Psoas muscle (tissue), 7 donors: ENCODE measurements at regions not wholly inside any gene's neighbourhood (a gene's known extent, or its start where the extent isn't known, plus 50 kb on each side); places are given as distances from the start of the nearest gene placed in this dataset.

Experiments used
- ATAC-seq, 4 donors: fragments of 200-7000 bp; cut with Tn5 transposase; one replicate each; pipeline ENCODE4 v1.9.1; 2020; ENCODE audit warnings: moderate library complexity in 3 of 4, mild to moderate bottlenecking in 2 of 4
- DNase-seq, 2 donors: peaks; one replicate each; pipeline ENCODE4 v3.0.0-alpha.2; 2020
- H3K27ac ChIP-seq: fragments of 200-600 bp; one replicate; pipeline ENCODE4 v1.8.0; 2022
- H3K27me3 ChIP-seq, 3 donors: fragments of 200-600 bp in 1 of 3; one replicate each; pipeline versions ENCODE4 v1.6.1 to v1.8.0; 2013 to 2022; ENCODE audit warnings: low read length in 2 of 3, mild to moderate bottlenecking in 2 of 3, moderate library complexity in 1 of 3; ENCODE audit not compliant: insufficient read depth in 3 of 3
- H3K36me3 ChIP-seq, 2 donors: fragments of 200-600 bp in 1 of 2; one replicate each; pipeline versions ENCODE4 v1.6.1 to v1.8.0; 2013 to 2022; ENCODE audit warnings: low read depth in 1 of 2, mild to moderate bottlenecking in 1 of 2, moderate library complexity in 1 of 2; ENCODE audit not compliant: insufficient read depth in 1 of 2
- H3K4me1 ChIP-seq: fragments of 200-600 bp; one replicate; pipeline ENCODE4 v1.8.0; 2022
- H3K4me3 ChIP-seq: fragments of 200-600 bp; one replicate; pipeline ENCODE4 v1.8.0; 2022; ENCODE audit warnings: mild to moderate bottlenecking
- H3K9me3 ChIP-seq: fragments of 200-600 bp; one replicate; pipeline ENCODE4 v1.8.0; 2022
- CTCF ChIP-seq: fragments of 200-600 bp; IDR thresholded peaks from one replicate; pipeline ENCODE4 v1.8.0; 2022; ENCODE audit warnings: antibody characterized with exemption
- WGBS, 3 donors: extraction: QIAGEN DNeasy Blood & Tissue Kit; methylation state at CpG; one replicate each; pipeline versions ENCODE4 v1.1.6 to v1.1.7; 2013; 5-methylcytosine and 5-hydroxymethylcytosine counted together
- intact Hi-C, 2 donors: fragments of 100-400 bp; cut with DNase I; formaldehyde crosslinking; loops; one replicate each; pipeline versions ENCODE4 v1.11.0 to v1.14.2; 2022
- donor health status: healthy with polysubstance abuse.
- donor health status: DM: no; HTN: no; CAD: no; lungs with moderate emphysema.
- donor health status: Bipolar disorder and iron deficiency.
- donor health status: healthy.
- donor health status: DM: yes; HTN: yes; CAD: no.
- donor health status: DM: no; HTN: no; CAD: no.
- donor health status: DM: yes; HTN: yes; CAD: no.

DNA sequence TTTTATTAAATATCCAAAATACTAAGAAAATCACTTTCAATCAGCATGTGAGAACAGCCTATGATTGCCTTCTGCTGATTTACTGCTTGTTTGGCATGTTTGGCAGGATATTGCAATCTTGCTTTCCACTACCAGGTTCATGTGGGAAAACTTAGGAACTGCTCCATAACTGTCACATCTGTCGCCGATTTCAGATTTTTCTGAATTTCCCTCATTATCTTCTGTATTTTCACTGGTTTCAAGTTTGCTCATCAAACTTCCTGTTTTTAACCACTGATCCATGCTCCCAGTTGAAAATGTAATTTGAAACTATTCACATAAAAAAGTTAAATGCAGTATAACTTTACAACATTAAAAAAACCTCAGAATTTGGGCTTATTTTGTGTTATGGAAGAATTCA lies 93.0 kb downstream of the NFKBIZ start:
- H3K4me1 ChIP-seq, result no peaks in the 10 kb centered on the region
- TF ChIP-seq CTCF, result no peak
- H3K27me3 ChIP-seq, result no peaks in the 10 kb centered on the region
- no peak for ATAC-seq
- no peak overlapping the region for H3K27ac ChIP-seq
- DNase-seq, result no peak
- H3K36me3 ChIP-seq, result no peaks in the 10 kb centered on the region
- 7 to 25% (median 22%) methylated on average over 2 of the region's 2 CpGs for WGBS, 3 donors
- no peaks in the 10 kb centered on the region for H3K9me3 ChIP-seq
- intact Hi-C loops, result no loop called here
- H3K4me3 ChIP-seq, result no peak overlapping the region

DNA sequence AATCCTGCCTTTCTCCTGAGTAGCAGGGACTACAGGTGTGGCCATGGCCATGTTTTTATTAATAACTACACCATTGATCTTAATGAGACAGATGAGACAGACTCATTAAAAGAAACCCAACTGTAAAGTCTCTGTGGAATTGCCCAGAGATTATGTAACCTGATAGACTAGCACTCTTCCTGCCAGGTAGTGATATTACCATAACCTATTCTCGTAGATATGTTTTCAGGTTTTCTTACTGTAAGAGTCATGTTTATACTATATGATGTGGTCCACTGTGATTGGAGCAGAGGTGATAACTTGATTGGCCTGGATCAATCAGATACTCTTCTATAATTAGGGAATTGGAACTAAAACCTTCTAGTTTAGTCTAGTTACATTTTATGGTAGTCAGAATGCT lies 93.7 kb downstream of the NFKBIZ start:
- H3K4me1 ChIP-seq, result no peaks in the 10 kb centered on the region
- no peaks in the 10 kb centered on the region for H3K36me3 ChIP-seq
- H3K4me3 ChIP-seq, result no peak overlapping the region
- no peak for TF ChIP-seq CTCF
- no peak overlapping the region for H3K27ac ChIP-seq
- intact Hi-C loops, result no loop called here
- DNase-seq (no peak), ATAC-seq (no peak)
- 33 to 75% (median 56%) methylated on average over 1 of the region's 1 CpG for WGBS, 3 donors
- H3K27me3 ChIP-seq, result no peaks in the 10 kb centered on the region
- H3K9me3 ChIP-seq, result no peaks in the 10 kb centered on the region

DNA sequence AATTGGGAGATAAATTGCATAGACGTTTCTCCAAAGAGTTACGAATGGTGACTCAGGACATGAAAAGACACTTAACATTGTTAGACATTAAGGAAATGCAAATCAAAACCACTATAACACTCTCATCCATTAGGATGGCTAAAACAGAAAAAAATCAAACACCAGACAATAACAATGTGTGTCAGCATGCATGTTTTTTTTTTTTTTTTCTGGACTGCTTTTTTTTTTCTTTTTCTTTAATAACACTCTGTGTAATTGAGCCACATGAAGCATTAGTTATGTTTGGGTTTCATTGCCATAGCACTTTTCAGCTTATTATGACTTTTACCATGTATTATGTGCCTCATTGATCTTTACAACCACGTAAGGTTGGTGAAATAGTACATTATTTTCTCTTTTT lies 95.0 kb downstream of the NFKBIZ start:
- ATAC-seq, result no peak

GRCh38 chr3:101945980-101946379 lies 96.7 kb downstream of the NFKBIZ start:
- DNase-seq (no peak), ATAC-seq (no peak)
- Histone ChIP-seq H3K27ac (no peak overlapping the region), H3K27me3 (no peaks in the 10 kb centered on the region), H3K4me1 (no peaks in the 10 kb centered on the region), H3K9me3 (no peaks in the 10 kb centered on the region), H3K36me3 (no peaks in the 10 kb centered on the region), H3K4me3 (no peak overlapping the region)
- intact Hi-C loops, result no loop called here
- TF ChIP-seq CTCF, result no peak

More for the DNA sequence above, 95.0 kb downstream of the NFKBIZ start:
- Histone ChIP-seq H3K27me3 (no peaks in the 10 kb centered on the region), H3K4me1 (no peaks in the 10 kb centered on the region), H3K9me3 (no peaks in the 10 kb centered on the region), H3K4me3 (no peak overlapping the region), H3K36me3 (no peaks in the 10 kb centered on the region), H3K27ac (no peak overlapping the region)
- TF ChIP-seq CTCF, result no peak
- WGBS, 3 donors, result 89 to 90% (median 89%) methylated on average over 3 of the region's 3 CpGs
- DNase-seq, result no peak
- intact Hi-C loops, result no loop called here

GRCh38 chr3:101946906-101947305 lies 97.6 kb downstream of the NFKBIZ start:
- no peak for TF ChIP-seq CTCF
- intact Hi-C loops, result no loop called here
- Histone ChIP-seq H3K9me3 (no peaks in the 10 kb centered on the region), H3K4me3 (no peak overlapping the region), H3K27ac (no peak overlapping the region), H3K27me3 (no peaks in the 10 kb centered on the region), H3K36me3 (no peaks in the 10 kb centered on the region), H3K4me1 (no peaks in the 10 kb centered on the region)
- DNase-seq (no peak), ATAC-seq (no peak)
- 54 to 82% (median 71%) methylated on average over 3 of the region's 3 CpGs for WGBS, 3 donors
